A549 (cell line): ENCODE measurements at regions not wholly inside any gene's neighbourhood (a gene's known extent, or its start where the extent isn't known, plus 50 kb on each side); places are given as distances from the start of the nearest gene placed in this dataset.

Source experiments
- ESRRA ChIP-seq: fragments of 150-350 bp; IDR thresholded peaks from 2 replicates; pipeline ENCODE4 v1.6.1; 2014; ENCODE audit warnings: mild to moderate bottlenecking, low read length, borderline replicate concordance
- HDAC2 ChIP-seq: fragments of 200-600 bp; sonication (generic); IDR thresholded peaks from 2 replicates; pipeline ENCODE4 v1.6.1; 2016
- HOXB5 ChIP-seq: fragments of 250-450 bp; sonication (Bioruptor Pico); IDR thresholded peaks from 2 replicates; pipeline ENCODE4 v1.5.0; 2020; ENCODE audit warnings: mild to moderate bottlenecking, moderate library complexity
- POLR2A ChIP-seq: IDR thresholded peaks from 2 replicates; pipeline ENCODE4 v1.6.1; 2012; ENCODE audit warnings: mild to moderate bottlenecking, low read length
- POLR2AphosphoS2 ChIP-seq: conservative IDR thresholded peaks from 2 replicates; pipeline ENCODE4 v1.6.1; 2012; ENCODE audit warnings: low read length, improper control_type of control experiment, inconsistent platforms
- SREBF2 ChIP-seq: fragments of 450-650 bp; IDR thresholded peaks from 2 replicates; pipeline ENCODE4 v1.6.1; 2014; ENCODE audit warnings: mild to moderate bottlenecking, moderate library complexity
- TF ChIP-seq, protein P1 (sequence below): fragments of >200 bp; sonication (Bioruptor Twin); formaldehyde crosslinking; IDR thresholded peaks from 3 replicates; pipeline ENCODE4 v1.5.1; 2016
- TF ChIP-seq, protein P2 (sequence below): fragments of 450-650 bp; IDR thresholded peaks from 2 replicates; pipeline ENCODE4 v1.6.1; 2014; ENCODE audit warnings: antibody characterized with exemption
- TF ChIP-seq, protein P3 (sequence below): IDR thresholded peaks from 2 replicates; pipeline ENCODE4 v1.6.1; 2012
- TF ChIP-seq, protein P4 (sequence below): fragments of 200-600 bp; sonication (generic); IDR thresholded peaks from 2 replicates; pipeline ENCODE4 v1.6.1; 2016; ENCODE audit warnings: antibody characterized with exemption, mild to moderate bottlenecking, moderate library complexity
- TF ChIP-seq, protein P5 (sequence below): IDR thresholded peaks from 2 replicates; pipeline ENCODE4 v1.6.1; 2012; ENCODE audit warnings: low read depth, borderline replicate concordance

DNA sequence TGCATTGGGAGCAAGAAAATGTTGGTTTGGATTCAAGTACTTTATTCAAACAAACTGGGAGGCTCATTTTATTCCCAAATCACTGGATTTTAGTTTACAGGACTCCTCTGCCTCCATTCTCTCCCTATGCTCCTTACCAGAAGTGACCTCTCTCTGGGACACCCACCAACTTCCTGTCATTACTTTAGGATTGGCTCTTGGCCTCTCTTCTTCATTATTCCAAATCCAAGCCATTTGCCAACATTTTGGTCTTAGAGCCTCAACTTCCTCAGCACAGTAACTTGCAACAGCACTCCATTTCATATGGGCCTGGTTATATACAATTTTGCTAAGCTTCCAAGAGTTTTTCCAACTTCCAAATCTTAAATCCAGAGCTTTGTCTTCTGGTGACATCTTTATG lies 432.1 kb downstream of the NR2F2 start:
- TF ChIP-seq SREBF2 (no peak), HDAC2 (no peak), POLR2A (no peak), POLR2AphosphoS2 (no peak), HOXB5 (CRISPR knock-in tag) (no peak), ESRRA (no peak)
- TF ChIP-seq, protein P1, sequence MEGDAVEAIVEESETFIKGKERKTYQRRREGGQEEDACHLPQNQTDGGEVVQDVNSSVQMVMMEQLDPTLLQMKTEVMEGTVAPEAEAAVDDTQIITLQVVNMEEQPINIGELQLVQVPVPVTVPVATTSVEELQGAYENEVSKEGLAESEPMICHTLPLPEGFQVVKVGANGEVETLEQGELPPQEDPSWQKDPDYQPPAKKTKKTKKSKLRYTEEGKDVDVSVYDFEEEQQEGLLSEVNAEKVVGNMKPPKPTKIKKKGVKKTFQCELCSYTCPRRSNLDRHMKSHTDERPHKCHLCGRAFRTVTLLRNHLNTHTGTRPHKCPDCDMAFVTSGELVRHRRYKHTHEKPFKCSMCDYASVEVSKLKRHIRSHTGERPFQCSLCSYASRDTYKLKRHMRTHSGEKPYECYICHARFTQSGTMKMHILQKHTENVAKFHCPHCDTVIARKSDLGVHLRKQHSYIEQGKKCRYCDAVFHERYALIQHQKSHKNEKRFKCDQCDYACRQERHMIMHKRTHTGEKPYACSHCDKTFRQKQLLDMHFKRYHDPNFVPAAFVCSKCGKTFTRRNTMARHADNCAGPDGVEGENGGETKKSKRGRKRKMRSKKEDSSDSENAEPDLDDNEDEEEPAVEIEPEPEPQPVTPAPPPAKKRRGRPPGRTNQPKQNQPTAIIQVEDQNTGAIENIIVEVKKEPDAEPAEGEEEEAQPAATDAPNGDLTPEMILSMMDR: no peak
- TF ChIP-seq, protein P2, sequence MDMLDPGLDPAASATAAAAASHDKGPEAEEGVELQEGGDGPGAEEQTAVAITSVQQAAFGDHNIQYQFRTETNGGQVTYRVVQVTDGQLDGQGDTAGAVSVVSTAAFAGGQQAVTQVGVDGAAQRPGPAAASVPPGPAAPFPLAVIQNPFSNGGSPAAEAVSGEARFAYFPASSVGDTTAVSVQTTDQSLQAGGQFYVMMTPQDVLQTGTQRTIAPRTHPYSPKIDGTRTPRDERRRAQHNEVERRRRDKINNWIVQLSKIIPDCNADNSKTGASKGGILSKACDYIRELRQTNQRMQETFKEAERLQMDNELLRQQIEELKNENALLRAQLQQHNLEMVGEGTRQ: no peak
- TF ChIP-seq, protein P3, sequence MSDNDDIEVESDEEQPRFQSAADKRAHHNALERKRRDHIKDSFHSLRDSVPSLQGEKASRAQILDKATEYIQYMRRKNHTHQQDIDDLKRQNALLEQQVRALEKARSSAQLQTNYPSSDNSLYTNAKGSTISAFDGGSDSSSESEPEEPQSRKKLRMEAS: no peak
- TF ChIP-seq, protein P4, sequence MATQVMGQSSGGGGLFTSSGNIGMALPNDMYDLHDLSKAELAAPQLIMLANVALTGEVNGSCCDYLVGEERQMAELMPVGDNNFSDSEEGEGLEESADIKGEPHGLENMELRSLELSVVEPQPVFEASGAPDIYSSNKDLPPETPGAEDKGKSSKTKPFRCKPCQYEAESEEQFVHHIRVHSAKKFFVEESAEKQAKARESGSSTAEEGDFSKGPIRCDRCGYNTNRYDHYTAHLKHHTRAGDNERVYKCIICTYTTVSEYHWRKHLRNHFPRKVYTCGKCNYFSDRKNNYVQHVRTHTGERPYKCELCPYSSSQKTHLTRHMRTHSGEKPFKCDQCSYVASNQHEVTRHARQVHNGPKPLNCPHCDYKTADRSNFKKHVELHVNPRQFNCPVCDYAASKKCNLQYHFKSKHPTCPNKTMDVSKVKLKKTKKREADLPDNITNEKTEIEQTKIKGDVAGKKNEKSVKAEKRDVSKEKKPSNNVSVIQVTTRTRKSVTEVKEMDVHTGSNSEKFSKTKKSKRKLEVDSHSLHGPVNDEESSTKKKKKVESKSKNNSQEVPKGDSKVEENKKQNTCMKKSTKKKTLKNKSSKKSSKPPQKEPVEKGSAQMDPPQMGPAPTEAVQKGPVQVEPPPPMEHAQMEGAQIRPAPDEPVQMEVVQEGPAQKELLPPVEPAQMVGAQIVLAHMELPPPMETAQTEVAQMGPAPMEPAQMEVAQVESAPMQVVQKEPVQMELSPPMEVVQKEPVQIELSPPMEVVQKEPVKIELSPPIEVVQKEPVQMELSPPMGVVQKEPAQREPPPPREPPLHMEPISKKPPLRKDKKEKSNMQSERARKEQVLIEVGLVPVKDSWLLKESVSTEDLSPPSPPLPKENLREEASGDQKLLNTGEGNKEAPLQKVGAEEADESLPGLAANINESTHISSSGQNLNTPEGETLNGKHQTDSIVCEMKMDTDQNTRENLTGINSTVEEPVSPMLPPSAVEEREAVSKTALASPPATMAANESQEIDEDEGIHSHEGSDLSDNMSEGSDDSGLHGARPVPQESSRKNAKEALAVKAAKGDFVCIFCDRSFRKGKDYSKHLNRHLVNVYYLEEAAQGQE: no peak
- TF ChIP-seq, protein P5, sequence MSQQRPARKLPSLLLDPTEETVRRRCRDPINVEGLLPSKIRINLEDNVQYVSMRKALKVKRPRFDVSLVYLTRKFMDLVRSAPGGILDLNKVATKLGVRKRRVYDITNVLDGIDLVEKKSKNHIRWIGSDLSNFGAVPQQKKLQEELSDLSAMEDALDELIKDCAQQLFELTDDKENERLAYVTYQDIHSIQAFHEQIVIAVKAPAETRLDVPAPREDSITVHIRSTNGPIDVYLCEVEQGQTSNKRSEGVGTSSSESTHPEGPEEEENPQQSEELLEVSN: no peak
